GM19328 (cell line): ENCODE measurements at regions not wholly inside any gene's neighbourhood (a gene's known extent, or its start where the extent isn't known, plus 50 kb on each side); places are given as distances from the start of the nearest gene placed in this dataset.

ENCODE experiments used
- ATAC-seq: cut with Tn5 transposase; IDR thresholded peaks from one replicate; pipeline ENCODE4 v1.9.1; 2021; ENCODE audit warnings: mild to moderate bottlenecking, moderate library complexity; ENCODE audit not compliant: unreplicated experiment

GRCh38 chr11:29373725-29374124 is 643.1 kb downstream of the KCNA4 start:
- no peak for ATAC-seq

- no peak for ATAC-seq
Measured at GRCh38 chr11:29368126-29368525, 648.7 kb downstream of the KCNA4 start.

- ATAC-seq: no peak
Measured at GRCh38 chr11:29364006-29364405, 652.8 kb downstream of the KCNA4 start.

GRCh38 chr11:29361369-29361768 is 655.5 kb downstream of the KCNA4 start:
- no peak for ATAC-seq

GRCh38 chr11:29353833-29354232 is 663.0 kb downstream of the KCNA4 start:
- no peak for ATAC-seq

GRCh38 chr11:29352273-29352795 is 664.5 kb downstream of the KCNA4 start:
- ATAC-seq: no peak

- ATAC-seq: no peak
Measured at GRCh38 chr11:29351301-29351873, 665.4 kb downstream of the KCNA4 start.

- peak; percentile 95 for ATAC-seq
Measured at GRCh38 chr11:29343465-29344333, 673.1 kb downstream of the KCNA4 start.

- no peak for ATAC-seq
Measured at GRCh38 chr11:29336727-29337575, 679.9 kb downstream of the KCNA4 start.

GRCh38 chr11:29334776-29335130 is 682.1 kb downstream of the KCNA4 start:
- ATAC-seq: no peak

GRCh38 chr11:29333993-29334775 is 682.6 kb downstream of the KCNA4 start:
- peak; percentile 93 for ATAC-seq

GRCh38 chr11:29331451-29332010 is 685.3 kb downstream of the KCNA4 start:
- no peak for ATAC-seq

- no peak for ATAC-seq
Measured at GRCh38 chr11:29328961-29329441, 687.8 kb downstream of the KCNA4 start.

GRCh38 chr11:29327891-29328290 is 688.9 kb downstream of the KCNA4 start:
- ATAC-seq: no peak

GRCh38 chr11:29326757-29327156 is 690.1 kb downstream of the KCNA4 start:
- no peak for ATAC-seq

GRCh38 chr11:29324328-29324727 is 692.5 kb downstream of the KCNA4 start:
- no peak for ATAC-seq

- no peak for ATAC-seq
Measured at GRCh38 chr11:29321293-29322132, 695.3 kb downstream of the KCNA4 start.

GRCh38 chr11:29320196-29320595 is 696.6 kb downstream of the KCNA4 start:
- ATAC-seq: no peak

- ATAC-seq: no peak
Measured at GRCh38 chr11:29319210-29319609, 697.6 kb downstream of the KCNA4 start.
